B cell (primary cell): ENCODE measurements at regions not wholly inside any gene's neighbourhood (a gene's known extent, or its start where the extent isn't known, plus 50 kb on each side); places are given as distances from the start of the nearest gene placed in this dataset.

Experiments used
- ATAC-seq: fragments of 200-7000 bp; cut with Tn5 transposase; one replicate; pipeline ENCODE4 v1.10.0; 2021; ENCODE audit warnings: low read depth, mild to moderate bottlenecking, moderate number of reproducible peaks, moderate library complexity
- CTCF ChIA-PET: fragments of 350-600 bp; sonication (Branson Sonifier 250); formaldehyde crosslinking; loops from one replicate; lab custom pipeline; 2021; ENCODE audit warnings: antibody characterized with exemption, inconsistent platforms; lab: Charles Lee
- POLR2A ChIA-PET: fragments of 350-600 bp; sonication (Branson Sonifier 250); formaldehyde crosslinking; loops from one replicate; lab custom pipeline; 2021; ENCODE audit warnings: antibody characterized with exemption; lab: Charles Lee
- DNase-seq: peaks from one replicate; pipeline ENCODE4 v3.0.0; 2013
- H2AFZ ChIP-seq: 2 replicates; pipeline ENCODE4 v1.6.1; 2012; ENCODE audit warnings: mild to moderate bottlenecking, low read depth, low read length; ENCODE audit not compliant: insufficient read depth, poor library complexity, severe bottlenecking
- H3K27ac ChIP-seq, 2 donors: 1 replicate in 1 of 2; 2 replicates in 1 of 2; pipeline ENCODE4 v1.5.1; 2012 to 2013; ENCODE audit warnings: low read length in 2 of 2, mild to moderate bottlenecking in 2 of 2, moderate library complexity in 1 of 2
- H3K27me3 ChIP-seq, 4 experiments: fragments of 200-600 bp in 1 of 4; sonication (generic) in 1 of 4; replicated peaks in 1 of 4; 1 replicate in 2 of 4; 2 replicates in 2 of 4; pipeline versions ENCODE4 v1.6.1 to v1.7.0; 2013 to 2016; ENCODE audit warnings: low read length in 3 of 4, mild to moderate bottlenecking in 2 of 4, mixed read lengths in 1 of 4, moderate library complexity in 1 of 4; ENCODE audit not compliant: insufficient read depth in 4 of 4, control insufficient read depth in 3 of 4; ENCODE audit errors: control extremely low read depth in 1 of 4
- H3K36me3 ChIP-seq, 2 experiments: replicated peaks in 1 of 2; 1 replicate in 1 of 2; 2 replicates in 1 of 2; pipeline versions ENCODE4 v1.6.1 to v1.7.1; 2013; ENCODE audit warnings: low read length in 1 of 2; ENCODE audit not compliant: insufficient read depth in 2 of 2, control insufficient read depth in 1 of 2; ENCODE audit errors: control extremely low read depth in 1 of 2, extremely low read depth in 1 of 2
- H3K4me1 ChIP-seq, 2 donors: fragments of 200-600 bp in 1 of 2; sonication (generic) in 1 of 2; 1 replicate in 1 of 2; 2 replicates in 1 of 2; pipeline versions ENCODE4 v1.5.1 to v1.6.1; 2013 to 2017; ENCODE audit warnings: low read length in 2 of 2; ENCODE audit not compliant: control insufficient read depth in 2 of 2, insufficient read depth in 2 of 2
- H3K4me2 ChIP-seq: replicated peaks from 2 replicates; pipeline ENCODE3; 2012; ENCODE audit warnings: mild to moderate bottlenecking, low read depth, low read length; ENCODE audit not compliant: poor library complexity, severe bottlenecking
- H3K4me3 ChIP-seq, 5 experiments: fragments of 200-600 bp in 1 of 5; sonication (generic) in 1 of 5; 1 replicate in 3 of 5; 2 replicates in 2 of 5; pipeline versions ENCODE4 v1.5.1 to v1.7.0; 2011 to 2016; ENCODE audit warnings: low read length in 4 of 5, mild to moderate bottlenecking in 4 of 5, low read depth in 2 of 5, control low read depth in 1 of 5, moderate library complexity in 1 of 5; ENCODE audit not compliant: insufficient read depth in 1 of 5; ENCODE audit errors: control extremely low read depth in 1 of 5, extremely low read depth in 1 of 5
- H3K79me2 ChIP-seq: fragments of 200-600 bp; sonication (generic); one replicate; pipeline ENCODE4 v1.6.0; 2016; ENCODE audit warnings: low read length; ENCODE audit not compliant: control insufficient read depth, insufficient read depth
- H3K9ac ChIP-seq: fragments of 200-600 bp; sonication (generic); 2 replicates; pipeline ENCODE4 v1.6.1; 2017; ENCODE audit warnings: mild to moderate bottlenecking, low read length, moderate library complexity
- H3K9me3 ChIP-seq, 3 donors: one replicate each; pipeline versions ENCODE4 v1.6.1 to v1.7.1; 2013; ENCODE audit warnings: low read length in 2 of 3; ENCODE audit not compliant: control insufficient read depth in 2 of 3, insufficient read depth in 1 of 3; ENCODE audit errors: control extremely low read depth in 1 of 3
- H4K20me1 ChIP-seq: 2 replicates; pipeline ENCODE4 v1.6.0; 2012; ENCODE audit warnings: mild to moderate bottlenecking, low read length; ENCODE audit not compliant: insufficient read depth, control insufficient read depth, poor library complexity, severe bottlenecking
- H3K27ac Mint-ChIP-seq: one replicate; pipeline ENCODE4 v1.8.0; 2021; ENCODE audit warnings: mixed read lengths
- H3K27me3 Mint-ChIP-seq: one replicate; pipeline ENCODE4 v1.8.0; 2021; ENCODE audit warnings: mixed read lengths
- H3K4me1 Mint-ChIP-seq: one replicate; pipeline ENCODE4 v1.8.0; 2021; ENCODE audit warnings: mixed read lengths
- H3K4me3 Mint-ChIP-seq: one replicate; pipeline ENCODE4 v1.8.0; 2021; ENCODE audit warnings: mixed read lengths
- H3K9me3 Mint-ChIP-seq: one replicate; pipeline ENCODE4 v1.8.0; 2022; ENCODE audit warnings: mixed read lengths; ENCODE audit not compliant: insufficient read depth
- EZH2 ChIP-seq: IDR thresholded peaks from 2 replicates; pipeline ENCODE4 v1.6.1; 2012; ENCODE audit warnings: borderline replicate concordance, low read depth, mild to moderate bottlenecking, moderate library complexity, low read length; ENCODE audit not compliant: insufficient read depth, poor library complexity, severe bottlenecking
- WGBS: methylation state at CpG from one replicate; pipeline ENCODE4 v1.1.5; 2013; ENCODE audit warnings: missing lambda C conversion rate; ENCODE audit not compliant: insufficient coverage; 5-methylcytosine and 5-hydroxymethylcytosine counted together
- intact Hi-C: fragments of 100-400 bp; cut with micrococcal nuclease; formaldehyde crosslinking; loops from one replicate; pipeline ENCODE4 v1.10.0; 2022
- TF ChIP-seq, protein P1 (sequence below): fragments of 200-600 bp; IDR thresholded peaks from one replicate; pipeline ENCODE4 v1.8.0; 2022; ENCODE audit warnings: antibody characterized with exemption, mild to moderate bottlenecking

DNA sequence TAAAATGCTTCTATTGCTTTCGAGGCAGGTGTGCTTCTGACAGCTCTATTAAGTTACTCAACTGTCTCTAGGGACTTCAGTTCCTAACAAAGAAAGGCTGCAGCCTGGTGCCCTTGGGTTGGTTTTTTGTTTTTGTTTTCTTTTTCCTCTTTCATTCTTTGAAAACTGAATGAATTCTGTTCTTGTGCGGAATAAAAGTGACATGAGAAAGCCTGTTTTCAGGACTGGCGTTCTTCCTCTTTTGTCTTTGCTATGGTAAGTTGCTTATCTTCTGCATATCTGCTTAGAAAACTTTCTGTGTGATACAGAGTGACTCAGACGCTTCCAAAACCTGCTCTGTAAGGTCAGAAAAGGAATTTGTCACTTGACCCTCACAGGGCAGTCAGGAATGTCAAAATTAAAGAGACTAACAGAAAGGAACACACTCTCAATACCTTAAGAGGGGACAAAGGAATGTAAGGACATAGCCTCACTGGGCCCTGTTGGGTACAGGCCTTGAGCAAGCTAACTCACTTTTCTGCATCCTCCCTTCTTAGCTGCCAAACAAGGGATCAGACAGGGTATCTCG lies 56.2 kb upstream of the NHSL1 start:
- H3K4me3 Mint-ChIP-seq: no peak overlapping the region
- Histone ChIP-seq H3K79me2 (no peaks in the 10 kb centered on the region), H2AFZ (peak overlapping the region; percentile 32), H4K20me1 (no peaks in the 10 kb centered on the region), H3K36me3 (no peaks in the 10 kb centered on the region), H3K27me3 (no peaks in the 10 kb centered on the region), H3K9me3 (no peaks in the 10 kb centered on the region), H3K9ac (no peak overlapping the region), H3K4me1 (peaks cover 0 to 6% of the 10 kb centered on the region in 2 donors), H3K4me3 (no peak overlapping the region), H3K4me2 (no peak overlapping the region), H3K27ac (no peak overlapping the region)
- POLR2A ChIA-PET: no interaction called here
- no peak for DNase-seq
- H3K27me3 Mint-ChIP-seq: peaks cover 27% of the 10 kb centered on the region
- TF ChIP-seq EZH2: no peak
- TF ChIP-seq, protein P1, sequence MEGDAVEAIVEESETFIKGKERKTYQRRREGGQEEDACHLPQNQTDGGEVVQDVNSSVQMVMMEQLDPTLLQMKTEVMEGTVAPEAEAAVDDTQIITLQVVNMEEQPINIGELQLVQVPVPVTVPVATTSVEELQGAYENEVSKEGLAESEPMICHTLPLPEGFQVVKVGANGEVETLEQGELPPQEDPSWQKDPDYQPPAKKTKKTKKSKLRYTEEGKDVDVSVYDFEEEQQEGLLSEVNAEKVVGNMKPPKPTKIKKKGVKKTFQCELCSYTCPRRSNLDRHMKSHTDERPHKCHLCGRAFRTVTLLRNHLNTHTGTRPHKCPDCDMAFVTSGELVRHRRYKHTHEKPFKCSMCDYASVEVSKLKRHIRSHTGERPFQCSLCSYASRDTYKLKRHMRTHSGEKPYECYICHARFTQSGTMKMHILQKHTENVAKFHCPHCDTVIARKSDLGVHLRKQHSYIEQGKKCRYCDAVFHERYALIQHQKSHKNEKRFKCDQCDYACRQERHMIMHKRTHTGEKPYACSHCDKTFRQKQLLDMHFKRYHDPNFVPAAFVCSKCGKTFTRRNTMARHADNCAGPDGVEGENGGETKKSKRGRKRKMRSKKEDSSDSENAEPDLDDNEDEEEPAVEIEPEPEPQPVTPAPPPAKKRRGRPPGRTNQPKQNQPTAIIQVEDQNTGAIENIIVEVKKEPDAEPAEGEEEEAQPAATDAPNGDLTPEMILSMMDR: no peak
- H3K27ac Mint-ChIP-seq: no peak overlapping the region
- intact Hi-C loops: no loop called here
- ATAC-seq: no peak
- no peaks in the 10 kb centered on the region for H3K9me3 Mint-ChIP-seq
- peaks cover 9% of the 10 kb centered on the region for H3K4me1 Mint-ChIP-seq
- 0% methylated on average over 1 of the region's 5 CpGs for WGBS
- CTCF ChIA-PET: no interaction called here

DNA sequence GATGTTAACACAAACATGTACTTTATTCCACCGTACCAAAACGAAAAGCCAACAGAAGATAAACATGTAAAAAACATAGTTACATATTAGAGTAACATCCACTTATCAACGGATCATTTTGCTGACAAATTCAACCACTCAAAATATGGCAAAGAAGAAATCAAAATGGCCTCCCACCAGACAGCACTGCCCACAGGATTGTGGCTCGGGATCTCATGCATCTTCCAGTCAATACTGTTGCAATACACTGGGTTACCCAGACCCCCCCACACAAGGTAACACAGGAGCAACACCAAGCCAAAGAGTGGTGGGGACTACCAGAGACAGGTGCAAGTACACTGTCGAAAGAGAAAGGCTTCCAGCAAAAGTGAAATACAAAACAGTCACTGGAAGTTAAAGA lies 57.9 kb upstream of the NHSL1 start:
- no peaks in the 10 kb centered on the region for H4K20me1 ChIP-seq
- no peaks in the 10 kb centered on the region for H3K36me3 ChIP-seq
- Mint-ChIP-seq H3K4me1 (peaks cover 9% of the 10 kb centered on the region), H3K9me3 (no peaks in the 10 kb centered on the region), H3K27ac (no peak overlapping the region), H3K4me3 (no peak overlapping the region), H3K27me3 (peaks cover 32% of the 10 kb centered on the region)
- H3K4me2 ChIP-seq: no peak overlapping the region
- H2AFZ ChIP-seq: no peak overlapping the region
- no peak overlapping the region for H3K4me3 ChIP-seq
- ATAC-seq: no peak
- H3K27ac ChIP-seq: no peak overlapping the region
- H3K9ac ChIP-seq: no peak overlapping the region
- ChIA-PET CTCF (no interaction called here), POLR2A (no interaction called here)
- TF ChIP-seq EZH2: no peak
- TF ChIP-seq, protein P1: no peak
- no peak for DNase-seq
- no peaks in the 10 kb centered on the region for H3K79me2 ChIP-seq
- no peaks in the 10 kb centered on the region for H3K9me3 ChIP-seq
- intact Hi-C loops: no loop called here
- WGBS: 88% methylated on average over 5 of the region's 5 CpGs
- peaks cover 0 to 6% of the 10 kb centered on the region in 2 donors for H3K4me1 ChIP-seq
- H3K27me3 ChIP-seq: no peaks in the 10 kb centered on the region
